Osteocyte (in vitro differentiated cells): ENCODE measurements at regions not wholly inside any gene's neighbourhood (a gene's known extent, or its start where the extent isn't known, plus 50 kb on each side); places are given as distances from the start of the nearest gene placed in this dataset.
"Not testable (repeated sequence)": the region's sequence is repeated elsewhere in the genome, so short reads cannot be mapped to it uniquely, and the experiment has no call there.

Experiments
- DNase-seq: peaks from one replicate; pipeline ENCODE4 v3.0.0; 2021; ENCODE audit warnings: mixed read lengths; ENCODE audit not compliant: unreplicated experiment; ENCODE audit errors: extremely low spot score
- H3K27ac Mint-ChIP-seq: one replicate; pipeline ENCODE4 v1.8.0; 2021; ENCODE audit warnings: mild to moderate bottlenecking, mixed read lengths; ENCODE audit not compliant: unreplicated experiment
- H3K27me3 Mint-ChIP-seq: one replicate; pipeline ENCODE4 v1.8.0; 2021; ENCODE audit warnings: mixed read lengths; ENCODE audit not compliant: unreplicated experiment
- H3K36me3 Mint-ChIP-seq: one replicate; pipeline ENCODE4 v1.8.0; 2021; ENCODE audit warnings: mixed read lengths; ENCODE audit not compliant: unreplicated experiment
- H3K4me1 Mint-ChIP-seq: one replicate; pipeline ENCODE4 v1.8.0; 2021; ENCODE audit warnings: mixed read lengths; ENCODE audit not compliant: unreplicated experiment
- H3K4me3 Mint-ChIP-seq: one replicate; pipeline ENCODE4 v1.8.0; 2021; ENCODE audit warnings: mild to moderate bottlenecking, moderate library complexity, mixed read lengths; ENCODE audit not compliant: unreplicated experiment
- H3K9me3 Mint-ChIP-seq: one replicate; pipeline ENCODE4 v1.8.0; 2021; ENCODE audit warnings: mixed read lengths; ENCODE audit not compliant: unreplicated experiment
- CTCF ChIP-seq: fragments of 200-600 bp; sonication (generic); IDR thresholded peaks from 2 replicates; pipeline ENCODE4 v1.5.0; 2021; ENCODE audit warnings: antibody characterized with exemption, mild to moderate bottlenecking, moderate library complexity

GRCh38 chr4:141467225-141467624 lies 169.2 kb upstream of the IL15 start:
- Mint-ChIP-seq H3K9me3 (peaks cover 6% of the 10 kb centered on the region), H3K27ac (no peak overlapping the region), H3K4me3 (no peak overlapping the region), H3K27me3 (no peaks in the 10 kb centered on the region), H3K36me3 (no peaks in the 10 kb centered on the region), H3K4me1 (peaks cover 14% of the 10 kb centered on the region)
- TF ChIP-seq CTCF = no peak
- DNase-seq = no peak

DNA sequence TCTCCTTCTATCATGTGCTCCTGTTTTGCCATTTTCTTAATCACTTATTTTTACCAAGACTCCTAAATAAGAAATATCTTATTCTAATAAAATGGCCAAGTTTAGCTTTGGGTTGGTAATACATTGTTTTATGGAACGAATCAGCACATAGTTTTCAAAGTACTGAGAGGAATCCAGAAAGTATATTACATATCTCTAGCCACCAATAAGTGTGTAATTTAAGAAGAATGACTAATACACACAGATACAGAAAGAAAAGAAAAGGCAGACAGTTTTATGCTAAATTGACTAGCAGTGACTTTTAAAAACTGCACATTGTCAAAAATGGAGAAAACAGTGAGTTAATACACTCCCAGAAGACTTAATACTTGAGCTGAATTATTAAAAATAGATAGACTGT lies 167.0 kb upstream of the IL15 start:
- TF ChIP-seq CTCF = no peak
- no peak overlapping the region for H3K4me3 Mint-ChIP-seq
- H3K4me1 Mint-ChIP-seq = peaks cover 26% of the 10 kb centered on the region
- DNase-seq = no peak
- H3K27me3 Mint-ChIP-seq = no peaks in the 10 kb centered on the region
- H3K9me3 Mint-ChIP-seq = no peaks in the 10 kb centered on the region
- no peaks in the 10 kb centered on the region for H3K36me3 Mint-ChIP-seq
- no peak overlapping the region for H3K27ac Mint-ChIP-seq

DNA sequence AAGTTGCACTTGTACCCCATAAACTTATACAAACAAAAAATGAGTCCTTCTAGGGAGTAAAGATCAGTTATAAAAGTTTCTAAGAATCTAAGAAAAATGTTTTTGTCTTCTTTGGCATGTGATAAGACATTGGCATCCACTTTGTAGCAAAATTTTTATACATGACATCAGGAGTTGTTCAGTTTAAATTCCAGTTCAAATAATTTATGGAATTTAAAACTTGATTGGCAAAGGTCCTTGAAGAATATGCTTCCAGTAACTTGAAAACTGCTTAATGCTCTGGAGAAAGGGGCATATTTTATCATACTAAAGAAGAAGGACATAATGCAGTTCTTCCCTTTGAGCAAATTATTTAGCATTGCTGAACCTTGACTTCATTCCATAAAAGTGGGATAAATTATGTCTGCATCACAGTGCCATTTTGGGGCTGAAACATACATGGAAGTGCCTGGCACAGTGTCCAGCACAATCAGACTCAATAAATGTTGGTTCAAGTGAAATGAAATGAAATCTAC lies 163.3 kb upstream of the IL15 start:
- TF ChIP-seq CTCF = no peak
- H3K4me1 Mint-ChIP-seq = peaks cover 27% of the 10 kb centered on the region
- H3K4me3 Mint-ChIP-seq = no peak overlapping the region
- DNase-seq = no peak
- no peaks in the 10 kb centered on the region for H3K36me3 Mint-ChIP-seq
- H3K27ac Mint-ChIP-seq = peak overlapping the region; percentile 23
- H3K9me3 Mint-ChIP-seq = peaks cover 7% of the 10 kb centered on the region
- no peaks in the 10 kb centered on the region for H3K27me3 Mint-ChIP-seq

DNA sequence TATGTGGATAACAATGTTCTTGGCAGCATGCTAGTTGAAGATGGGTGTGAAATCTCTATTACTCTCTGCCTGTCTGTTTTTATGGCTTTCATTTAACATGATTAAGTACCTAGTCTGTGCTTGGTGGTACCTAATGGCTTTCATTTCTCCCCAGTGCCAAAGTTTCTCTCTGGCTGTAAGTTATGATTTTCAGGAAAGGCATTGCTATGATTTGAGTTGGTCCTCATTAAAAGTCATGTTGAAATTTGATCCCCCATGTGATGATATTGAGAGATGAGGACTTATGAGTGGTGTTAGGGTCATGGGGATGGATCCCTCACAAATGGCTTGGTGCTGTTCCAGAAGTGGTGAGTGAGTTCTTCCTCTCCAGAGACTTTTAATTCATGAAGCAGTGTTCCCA lies 162.4 kb upstream of the IL15 start:
- H3K4me1 Mint-ChIP-seq = peaks cover 27% of the 10 kb centered on the region
- H3K27ac Mint-ChIP-seq = no peak overlapping the region
- no peaks in the 10 kb centered on the region for H3K36me3 Mint-ChIP-seq
- H3K27me3 Mint-ChIP-seq = no peaks in the 10 kb centered on the region
- H3K4me3 Mint-ChIP-seq = no peak overlapping the region
- DNase-seq = no peak
- H3K9me3 Mint-ChIP-seq = peaks cover 7% of the 10 kb centered on the region
- TF ChIP-seq CTCF = no peak

- Mint-ChIP-seq H3K27me3 (no peaks in the 10 kb centered on the region), H3K27ac (no peak overlapping the region), H3K4me1 (no peaks in the 10 kb centered on the region), H3K36me3 (peaks cover 8% of the 10 kb centered on the region), H3K4me3 (no peak overlapping the region), H3K9me3 (peaks cover 33% of the 10 kb centered on the region)
- DNase-seq = no peak
- TF ChIP-seq CTCF = no peak
Observed at GRCh38 chr4:141480950-141481349, 155.4 kb upstream of the IL15 start.

- not testable (repeated sequence) for H3K4me1 Mint-ChIP-seq, H3K36me3 Mint-ChIP-seq, H3K27ac Mint-ChIP-seq
Observed at GRCh38 chr4:141484298-141484697, 152.1 kb upstream of the IL15 start.

More at GRCh38 chr4:141484298-141484697, 152.1 kb upstream of the IL15 start:
- not testable (repeated sequence) for DNase-seq, H3K4me3 Mint-ChIP-seq, H3K27me3 Mint-ChIP-seq
- peaks cover 31% of the 10 kb centered on the region for H3K9me3 Mint-ChIP-seq
